HS-27A (cell line): ENCODE measurements at regions not wholly inside any gene's neighbourhood (a gene's known extent, or its start where the extent isn't known, plus 50 kb on each side); places are given as distances from the start of the nearest gene placed in this dataset.

ENCODE experiments used
- DNase-seq: peaks from one replicate; pipeline ENCODE4 v3.0.0-alpha.2; 2012; ENCODE audit warnings: low read depth, missing footprints

DNA sequence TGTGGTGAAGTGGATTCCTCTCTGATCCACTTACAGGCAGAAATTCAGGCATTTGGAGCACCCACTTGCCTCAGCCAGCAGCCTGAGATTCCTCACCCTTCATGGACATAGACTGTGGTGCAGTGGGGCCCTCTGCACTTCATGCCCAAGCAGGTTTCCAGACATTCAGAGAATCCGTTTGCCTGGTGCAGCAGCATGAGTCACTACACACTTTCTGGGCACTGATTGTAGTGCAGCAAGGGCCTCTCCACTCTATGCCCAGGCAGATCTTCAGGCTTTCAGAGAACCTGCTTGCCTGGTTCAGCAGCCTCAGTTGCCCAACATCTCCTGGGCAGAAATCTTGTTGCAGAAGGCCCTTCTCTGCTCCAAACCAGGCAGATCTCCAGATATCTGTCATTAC lies 920.9 kb downstream of the SLITRK5 start:
- no peak for DNase-seq

GRCh38 chr13:88601949-88602348 lies 930.8 kb downstream of the SLITRK5 start:
- no peak for DNase-seq

DNA sequence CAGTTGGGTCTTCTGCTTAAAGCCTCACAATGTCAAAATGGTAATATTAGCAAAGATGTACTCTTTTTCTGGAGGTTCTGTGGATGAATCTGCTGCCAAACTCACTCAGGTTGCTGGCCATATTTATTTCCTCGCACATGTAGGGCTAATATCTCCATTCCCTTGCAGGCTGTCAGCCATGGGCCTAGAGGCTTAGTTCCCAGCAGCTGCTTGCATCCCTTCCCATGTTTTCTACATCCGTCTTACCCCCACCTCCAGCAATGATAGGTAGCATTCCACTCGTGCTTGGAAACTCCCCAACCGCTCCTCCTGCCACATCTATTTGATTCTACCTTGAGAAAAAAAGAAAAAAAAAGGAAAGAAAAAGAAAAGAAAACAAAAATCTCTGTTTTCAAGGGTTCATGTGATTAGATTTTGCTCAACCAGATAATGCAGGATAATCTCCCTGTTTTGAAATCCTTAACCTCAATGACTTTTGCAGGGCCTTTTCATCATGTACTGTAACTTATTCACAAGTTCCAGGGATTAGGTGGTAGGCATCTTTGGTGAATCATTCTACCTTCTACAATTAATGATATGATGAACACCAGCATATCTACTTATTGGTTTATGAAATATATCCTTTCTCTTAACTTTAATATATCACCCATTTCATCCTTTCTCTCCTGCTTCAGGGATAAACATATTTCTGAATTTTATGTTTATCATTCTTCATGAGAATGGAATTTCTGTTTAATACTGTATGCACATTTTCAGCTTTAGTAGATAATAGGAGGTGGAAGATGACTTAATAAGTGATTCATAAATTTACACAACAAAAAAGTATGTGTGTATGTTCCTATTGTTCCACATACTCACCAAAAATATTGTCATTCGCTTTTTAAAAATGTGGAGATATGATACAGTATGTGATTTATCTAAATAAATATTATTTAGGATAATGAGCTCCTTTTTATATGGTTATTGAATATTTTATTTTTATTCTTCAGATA lies 931.9 kb downstream of the SLITRK5 start:
- no peak for DNase-seq

- no peak for DNase-seq
Observed at GRCh38 chr13:88617176-88617575, 946.0 kb downstream of the SLITRK5 start.

GRCh38 chr13:88622362-88622973 lies 951.3 kb downstream of the SLITRK5 start:
- DNase-seq: no peak

GRCh38 chr13:88623150-88623549 lies 952.0 kb downstream of the SLITRK5 start:
- DNase-seq: no peak

DNA sequence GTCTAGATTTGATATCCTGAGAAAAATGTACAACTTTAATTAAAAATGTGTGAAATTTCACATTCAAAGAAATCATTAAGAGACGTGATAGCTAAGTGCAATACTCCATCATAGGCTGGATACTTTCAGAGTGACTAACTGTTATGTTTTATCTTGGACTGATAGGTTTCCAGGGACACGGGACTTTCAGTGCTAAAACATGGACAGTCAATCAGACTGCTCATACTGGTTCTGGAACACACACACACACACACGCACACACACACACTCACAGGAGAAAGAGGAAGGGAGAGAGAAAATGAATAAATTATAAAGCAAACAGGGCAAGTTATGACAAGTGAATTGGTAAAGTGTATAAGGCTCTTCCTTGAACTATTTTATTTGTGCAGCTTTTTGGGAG lies 955.9 kb downstream of the SLITRK5 start:
- no peak for DNase-seq

DNA sequence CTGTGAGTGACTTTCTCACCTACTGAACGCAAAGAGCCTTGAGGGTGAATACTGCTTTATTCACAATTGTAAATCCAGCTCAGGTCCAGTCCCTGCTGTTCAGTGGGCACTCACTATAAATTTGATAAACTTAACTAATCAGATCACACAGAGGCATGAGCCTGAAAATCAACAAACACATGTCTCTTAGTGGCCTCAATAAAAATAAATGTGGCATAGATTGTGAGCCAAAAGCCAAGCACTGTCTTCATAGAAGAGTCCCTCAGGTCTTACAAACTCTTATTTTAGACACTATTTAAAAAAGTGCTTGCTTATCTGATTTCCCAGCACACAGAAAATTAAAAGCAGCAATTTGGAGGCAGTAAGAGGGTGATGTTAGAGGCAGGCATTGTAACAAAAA lies 957.7 kb downstream of the SLITRK5 start:
- no peak for DNase-seq

GRCh38 chr13:88637935-88638334 lies 966.8 kb downstream of the SLITRK5 start:
- no peak for DNase-seq

- no peak for DNase-seq
Observed at GRCh38 chr13:88643233-88643632, 972.1 kb downstream of the SLITRK5 start.

DNA sequence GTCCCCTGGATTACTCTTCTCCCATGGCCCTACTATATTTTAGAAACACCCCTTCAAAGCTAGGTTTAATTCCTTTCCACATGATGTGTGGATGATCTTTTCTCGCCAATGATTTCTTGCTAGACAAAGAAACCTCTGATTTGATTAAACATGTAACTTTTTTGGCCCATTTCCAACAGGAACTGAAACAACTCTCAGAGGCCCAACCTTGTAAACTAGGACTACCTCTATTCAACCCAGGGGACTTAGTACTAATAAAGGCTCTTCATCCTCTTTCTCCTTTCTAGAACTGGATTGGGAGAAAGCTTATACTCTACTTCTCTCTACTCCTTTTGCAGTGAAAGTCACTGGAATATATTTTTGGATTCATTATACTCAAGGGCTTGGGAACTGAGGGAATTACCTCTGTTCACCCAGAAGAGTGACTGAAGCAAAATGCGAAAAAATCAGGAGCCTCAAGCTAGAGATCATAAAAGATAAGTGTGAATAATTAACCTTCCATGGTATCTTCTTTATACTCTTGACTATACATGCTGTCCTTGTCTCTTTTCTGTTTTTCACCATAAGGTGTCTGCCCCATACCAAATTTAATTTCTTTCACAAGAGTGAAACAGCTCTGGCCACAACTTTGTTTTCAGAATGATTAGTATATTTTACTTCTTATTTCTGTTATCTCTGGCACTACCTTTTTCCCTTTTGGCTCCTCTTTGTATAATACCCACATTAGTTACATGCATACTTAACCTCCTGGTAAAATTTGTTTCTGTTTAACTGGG lies 977.6 kb downstream of the SLITRK5 start:
- DNase-seq: no peak

- DNase-seq: no peak
Observed at GRCh38 chr13:88649855-88650254, 978.7 kb downstream of the SLITRK5 start.

DNA sequence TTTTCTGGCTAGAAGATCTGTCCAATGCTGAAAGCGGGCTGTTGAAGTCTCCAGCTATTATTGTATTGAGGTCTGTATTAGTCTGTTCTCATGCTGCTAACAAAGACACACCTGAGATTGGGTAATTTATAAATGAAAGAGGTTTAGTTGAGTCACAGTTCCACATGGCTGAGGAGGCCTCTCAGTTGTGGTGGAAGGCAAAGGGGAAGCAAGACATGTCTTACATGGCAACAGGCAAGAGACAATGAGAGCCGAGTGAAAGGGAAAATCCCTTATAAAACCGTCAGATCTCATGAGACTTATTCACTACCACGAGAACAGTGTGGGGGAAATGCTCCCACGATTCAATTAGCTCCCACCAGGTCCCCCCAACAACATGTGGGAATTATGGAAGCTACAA lies 980.4 kb downstream of the SLITRK5 start:
- DNase-seq: no peak

GRCh38 chr13:88656751-88657150 lies 985.6 kb downstream of the SLITRK5 start:
- no peak for DNase-seq

DNA sequence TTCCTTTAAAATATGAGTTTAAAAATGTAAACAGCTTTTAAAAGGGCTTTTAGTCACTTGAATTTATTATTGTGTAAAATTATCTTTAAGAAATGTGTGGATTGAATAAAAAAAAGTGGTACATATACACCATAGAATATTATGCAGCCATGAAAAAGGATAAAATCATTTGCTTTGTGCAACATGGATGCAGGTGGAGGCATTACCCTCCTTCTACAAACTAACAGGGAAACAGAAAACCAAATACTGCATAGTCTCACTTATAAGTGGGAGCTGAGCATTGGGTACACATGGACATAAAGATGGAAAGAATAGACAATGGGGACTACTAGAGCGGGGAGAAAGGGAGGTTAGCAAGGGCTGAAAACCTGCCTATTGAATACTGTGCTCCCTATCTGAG lies 999.3 kb downstream of the SLITRK5 start:
- no peak for DNase-seq

GRCh38 chr13:88674841-88675240 lies 1003.7 kb downstream of the SLITRK5 start:
- no peak for DNase-seq

DNA sequence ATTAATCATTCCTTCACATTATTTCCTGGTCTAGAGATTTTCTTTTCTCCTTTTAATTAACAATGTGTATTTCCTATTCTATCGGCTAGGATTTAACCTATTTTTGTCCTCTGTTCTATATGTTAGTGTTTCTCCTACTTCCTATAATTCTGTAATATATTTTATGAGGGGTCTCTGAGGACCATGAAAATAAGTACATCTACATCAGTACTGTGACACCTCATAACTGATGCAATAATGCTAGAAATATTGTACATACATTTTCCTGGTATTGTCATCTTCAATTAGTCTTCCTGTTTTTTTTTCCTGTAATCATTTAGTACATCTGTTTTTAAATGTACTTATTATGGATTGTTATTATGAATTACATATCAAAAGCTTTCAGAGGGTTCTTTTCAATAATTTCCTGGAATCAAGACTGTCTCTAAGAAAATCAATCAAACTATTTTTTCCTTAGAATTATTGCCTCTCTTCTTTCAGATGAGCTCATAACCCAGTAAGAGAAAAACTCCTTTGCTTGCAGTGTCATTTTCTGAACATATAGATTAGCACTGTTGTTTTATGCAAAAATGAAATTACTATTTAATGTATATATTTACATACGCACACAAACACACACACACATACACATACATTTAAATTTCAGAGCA lies 1004.3 kb downstream of the SLITRK5 start:
- DNase-seq: no peak

GRCh38 chr13:88676016-88676415 lies 1004.8 kb downstream of the SLITRK5 start:
- DNase-seq: no peak

DNA sequence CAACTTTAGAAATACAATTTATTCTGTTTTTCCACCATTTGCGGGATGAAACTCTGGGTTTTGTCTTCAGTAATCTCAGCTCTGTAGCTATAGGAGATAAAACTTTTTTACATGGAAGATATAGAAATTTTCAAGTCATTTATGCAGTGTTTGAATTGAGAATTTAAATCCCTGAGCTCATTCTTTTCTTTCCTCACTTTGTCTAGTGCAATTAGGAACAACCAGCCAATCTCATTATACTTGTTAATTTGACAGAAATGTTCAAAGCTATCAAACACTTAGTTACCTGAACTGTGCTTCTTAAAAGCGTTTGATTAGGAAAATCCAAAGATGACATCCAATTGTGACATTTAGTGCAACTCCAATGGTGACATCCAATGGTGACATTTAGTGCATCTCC lies 1014.3 kb downstream of the SLITRK5 start:
- DNase-seq: no peak

DNA sequence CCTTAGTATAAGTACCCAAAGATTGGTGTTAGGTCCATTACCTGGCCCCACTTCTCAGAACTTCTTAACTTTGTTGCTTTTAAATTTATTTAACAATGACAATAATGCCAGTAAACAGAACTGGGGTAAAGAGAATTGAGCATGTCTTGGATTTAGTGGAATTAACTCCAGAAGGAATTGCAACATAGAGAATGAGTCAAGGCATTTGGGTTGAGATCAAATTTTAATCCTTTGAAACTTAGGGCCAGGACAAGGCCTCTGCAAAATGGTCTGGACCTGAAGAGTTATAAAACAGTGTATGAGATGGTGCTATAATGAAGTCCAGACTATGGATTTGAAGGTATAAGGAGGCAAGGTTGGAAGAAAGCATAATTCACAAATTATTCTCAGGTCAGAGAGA lies 1030.4 kb downstream of the SLITRK5 start:
- no peak for DNase-seq

- DNase-seq: no peak
Observed at GRCh38 chr13:88704600-88705275, 1033.6 kb downstream of the SLITRK5 start.

GRCh38 chr13:88707646-88708045 lies 1036.5 kb downstream of the SLITRK5 start:
- DNase-seq: no peak
